Heart left ventricle (tissue), 16 donors: ENCODE measurements at regions not wholly inside any gene's neighbourhood (a gene's known extent, or its start where the extent isn't known, plus 50 kb on each side); places are given as distances from the start of the nearest gene placed in this dataset.
A peak's percentile ranks its signal among the peaks of the same experiment; 100 is the strongest.

Experiments used
- ATAC-seq, 4 donors: fragments of 200-7000 bp; cut with Tn5 transposase; one replicate each; pipeline ENCODE4 v1.9.1; 2020 to 2022; ENCODE audit warnings: moderate library complexity in 4 of 4, mild to moderate bottlenecking in 3 of 4, moderate number of reproducible peaks in 1 of 4
- DNase-seq, 5 donors: peaks; one replicate each; pipeline ENCODE4 v3.0.0-alpha.2; 2020
- H3K27ac ChIP-seq, 12 donors: fragments of 200-600 bp; sonication (generic) in 4 of 12; one replicate each; pipeline versions ENCODE4 v1.5.0 to v1.8.0; 2016 to 2022; ENCODE audit warnings: mild to moderate bottlenecking in 2 of 12
- H3K27me3 ChIP-seq, 9 donors: fragments of 200-600 bp; sonication (generic) in 2 of 9; one replicate each; pipeline versions ENCODE4 v1.5.1 to v1.8.0; 2016 to 2022; ENCODE audit warnings: mild to moderate bottlenecking in 3 of 9
- H3K36me3 ChIP-seq, 9 donors: fragments of 200-600 bp; sonication (generic) in 2 of 9; one replicate each; pipeline versions ENCODE4 v1.5.0 to v1.8.0; 2018 to 2022; ENCODE audit warnings: mild to moderate bottlenecking in 2 of 9
- H3K4me1 ChIP-seq, 12 donors: fragments of 200-600 bp; sonication (generic) in 4 of 12; one replicate each; pipeline versions ENCODE4 v1.5.0 to v1.8.0; 2016 to 2022; ENCODE audit warnings: mild to moderate bottlenecking in 3 of 12
- H3K4me3 ChIP-seq, 12 donors: fragments of 200-600 bp; sonication (generic) in 4 of 12; one replicate each; pipeline versions ENCODE4 v1.5.0 to v1.8.0; 2017 to 2022; ENCODE audit warnings: mild to moderate bottlenecking in 9 of 12, moderate library complexity in 4 of 12
- H3K9me3 ChIP-seq, 12 donors: fragments of 200-600 bp; sonication (generic) in 4 of 12; one replicate each; pipeline versions ENCODE4 v1.5.0 to v1.8.0; 2016 to 2022; ENCODE audit warnings: mild to moderate bottlenecking in 1 of 12
- CTCF ChIP-seq, 12 donors: fragments of 200-600 bp; sonication (generic) in 4 of 12; IDR thresholded peaks; one replicate each; pipeline versions ENCODE4 v1.5.0 to v1.8.0; 2018 to 2022; ENCODE audit warnings: antibody characterized with exemption in 12 of 12, mild to moderate bottlenecking in 5 of 12
- POLR2A ChIP-seq, 2 donors: fragments of 450-650 bp; IDR thresholded peaks; one replicate each; pipeline ENCODE4 v1.6.1; 2017; ENCODE audit warnings: antibody characterized with exemption in 2 of 2, mild to moderate bottlenecking in 2 of 2, moderate library complexity in 2 of 2
- WGBS, 4 donors: extraction: QIAGEN DNeasy Blood & Tissue Kit in 2 of 4; methylation state at CpG; one replicate each; pipeline versions ENCODE4 v1.1.5 to v1.1.7; 2013 to 2018; 5-methylcytosine and 5-hydroxymethylcytosine counted together
- intact Hi-C, 10 donors: fragments of 100-400 bp; cut with DNase I; formaldehyde crosslinking; loops; one replicate each; pipeline versions ENCODE4 v1.11.1 to v1.14.2; 2022
- donor health status: ischemic (EF 13 %, LVEDD 7.1; RV severe dilation, severe dysfunction).
- donor health status: healthy with polysubstance abuse.
- donor health status: DM: no; HTN: yes; CAD: no.
- donor health status: DM: no; HTN: no; CAD: no.
- donor health status: ischemic (EF 25% LVEDD 6.9; RV normal size, moderate dysfunction).
- donor health status: ischemic (EF 25% LVEDD 5.7; RV mildly dilated, moderate dysfunction).
- donor health status: healthy.
- donor health status: DM: yes; HTN: yes; CAD: no.
- donor health status: ischemic (EF 35%, LVEDD 5.7; RV mildly dilated, moderate dysfunction).
- donor health status: nonischemic (EF 11% LVEDD 7.7; RV severe dilation, severe dysfunction).
- donor health status: DM: yes; HTN: yes; CAD: no.
- donor health status: PGD.
- donor health status: ischemic (EF 29% LVEDD 5.4; RV normal size, mild dysfunction).
- donor health status: nonischemic (EF 23%, LVEDD 6.1; RV moderate dilation, normal function).

DNA sequence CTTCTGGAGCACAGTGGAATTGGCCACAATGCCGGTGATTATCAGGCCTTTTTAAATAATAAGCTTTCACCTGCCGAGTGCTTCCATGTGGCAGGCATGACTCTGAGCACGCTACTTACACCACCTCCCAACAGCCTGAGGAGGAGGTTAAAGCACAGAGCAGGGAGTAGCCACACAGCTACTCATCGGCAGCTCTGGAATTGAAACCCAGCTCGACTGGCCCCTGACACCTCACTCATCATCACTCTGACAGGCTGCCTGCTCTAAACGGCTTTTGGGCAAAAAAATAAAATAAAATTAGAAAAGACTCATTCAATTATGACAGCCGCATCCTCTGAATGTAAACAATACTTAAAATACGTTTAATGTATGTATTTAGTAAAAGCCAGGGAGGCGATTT, 326.4 kb upstream of the NOCT start:
- H3K4me1 ChIP-seq = peaks cover 0 to 10% (median 0%) of the 10 kb centered on the region in 12 donors
- no peak overlapping the region for H3K4me3 ChIP-seq
- intact Hi-C loops = loop anchor here in 8 of 10 donors (5.0 to 10.0 kb wide), 6 partner anchors 176 to 1564 kb away; no protein-coding TSS in a partner anchor
- TF ChIP-seq POLR2A (IDR thresholded peaks at IDR 0.05) = no peak
- TF ChIP-seq CTCF (IDR thresholded peaks at IDR 0.05) = no peak
- H3K9me3 ChIP-seq = peaks cover 0 to 6% (median 0%) of the 10 kb centered on the region in 12 donors
- H3K27ac ChIP-seq = no peak overlapping the region
- ATAC-seq = no peak
- H3K27me3 ChIP-seq = no peaks in the 10 kb centered on the region
- no peaks in the 10 kb centered on the region for H3K36me3 ChIP-seq
- DNase-seq = no peak
- WGBS, 4 donors = 78 to 85% (median 82%) methylated on average over 9 of the region's 9 CpGs

GRCh38 chr4:138688408-138689085, 327.0 kb upstream of the NOCT start:
- Histone ChIP-seq H3K36me3 (no peaks in the 10 kb centered on the region), H3K4me3 (no peak overlapping the region), H3K4me1 (peaks cover 0 to 10% (median 0%) of the 10 kb centered on the region in 12 donors), H3K27ac (no peak overlapping the region), H3K27me3 (no peaks in the 10 kb centered on the region), H3K9me3 (peaks cover 0 to 11% (median 0%) of the 10 kb centered on the region in 12 donors)
- no peak for TF ChIP-seq CTCF (IDR thresholded peaks at IDR 0.05)
- TF ChIP-seq POLR2A (IDR thresholded peaks at IDR 0.05) = no peak
- ATAC-seq = no peak
- DNase-seq = no peak
- 73 to 81% (median 78%) methylated on average over 12 of the region's 12 CpGs for WGBS, 4 donors
- intact Hi-C loops = loop anchor here in 8 of 10 donors (5.0 to 10.0 kb wide), 6 partner anchors 176 to 1564 kb away; no protein-coding TSS in a partner anchor

DNA sequence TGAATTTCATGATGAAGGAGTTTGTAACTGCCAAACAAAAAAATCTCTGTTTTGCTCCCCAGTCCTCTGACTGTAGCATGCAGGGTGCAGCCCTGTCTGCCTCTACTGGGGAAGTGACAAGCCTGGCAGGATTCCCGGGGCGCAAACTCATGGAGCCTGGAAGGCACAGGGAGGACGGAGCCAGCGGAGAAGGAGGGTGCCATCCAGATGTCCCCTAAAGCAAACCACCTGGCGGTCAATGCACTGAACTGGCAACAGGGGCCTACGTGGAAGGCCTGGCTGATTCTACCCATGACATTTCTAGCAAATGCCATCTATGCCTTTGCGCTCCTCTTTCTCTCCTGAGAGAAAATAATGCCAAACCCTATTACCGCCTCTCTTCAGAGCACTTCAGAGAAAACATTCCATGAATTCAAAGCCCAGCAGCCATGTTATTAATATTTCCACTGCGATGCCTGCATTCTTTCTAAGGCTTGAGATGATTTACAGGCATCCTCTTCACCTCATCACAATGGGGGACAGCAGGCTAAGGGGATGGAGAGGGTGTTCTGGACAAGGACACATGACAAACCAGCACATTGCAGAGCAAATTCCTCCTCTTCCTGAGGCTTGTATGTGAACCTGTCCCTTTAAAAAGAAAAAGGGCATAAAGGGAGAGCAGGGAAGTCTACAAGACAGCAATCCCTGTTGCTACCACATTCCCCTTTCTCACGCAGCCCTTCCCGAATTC, 329.3 kb upstream of the NOCT start:
- ATAC-seq (peak; percentile 49 to 79 (median 66)), DNase-seq (peak; percentile 27 to 74 (median 65))
- 48 to 68% (median 61%) methylated on average over 10 to 11 of the region's 11 CpGs for WGBS, 4 donors
- Histone ChIP-seq H3K27me3 (peaks cover 0 to 4% (median 0%) of the 10 kb centered on the region in 9 donors), H3K36me3 (no peaks in the 10 kb centered on the region), H3K27ac (peak overlapping the region in 2 of 12 donors; percentile 38 to 46), H3K4me1 (peaks cover 0 to 19% (median 0%) of the 10 kb centered on the region in 12 donors), H3K9me3 (peaks cover 0 to 11% (median 0%) of the 10 kb centered on the region in 12 donors), H3K4me3 (no peak overlapping the region)
- intact Hi-C loops = loop anchor here in 8 of 10 donors (5.0 to 10.0 kb wide), 6 partner anchors 179 to 1561 kb away; no protein-coding TSS in a partner anchor
- TF ChIP-seq POLR2A (IDR thresholded peaks at IDR 0.05) (no peak), CTCF (IDR thresholded peaks at IDR 0.05) (no peak)

GRCh38 chr4:138685316-138685715, 330.3 kb upstream of the NOCT start:
- WGBS, 4 donors = 79 to 89% (median 85%) methylated on average over 7 of the region's 7 CpGs
- TF ChIP-seq CTCF (IDR thresholded peaks at IDR 0.05) = no peak
- no peak for TF ChIP-seq POLR2A (IDR thresholded peaks at IDR 0.05)
- peaks cover 0 to 11% (median 0%) of the 10 kb centered on the region in 12 donors for H3K9me3 ChIP-seq
- peak overlapping the region in 1 of 12 donors; percentile 46 for H3K27ac ChIP-seq
- peaks cover 0 to 21% (median 0%) of the 10 kb centered on the region in 12 donors for H3K4me1 ChIP-seq
- DNase-seq = no peak
- no peak overlapping the region for H3K4me3 ChIP-seq
- intact Hi-C loops = loop anchor here in 8 of 10 donors (5.0 to 10.0 kb wide), 6 partner anchors 179 to 1561 kb away; no protein-coding TSS in a partner anchor
- H3K27me3 ChIP-seq = peaks cover 0 to 4% (median 0%) of the 10 kb centered on the region in 9 donors
- ATAC-seq = no peak
- H3K36me3 ChIP-seq = no peaks in the 10 kb centered on the region
